ENCODE measurements at regions not wholly inside any gene's neighbourhood (a gene's known extent, or its start where the extent isn't known, plus 50 kb on each side); places are given as distances from the start of the nearest gene placed in this dataset.

GRCh38 chr6:144568241-144568640 is 283.1 kb downstream of the UTRN start:
- TF ChIP-seq CTCF (IDR thresholded peaks at IDR 0.05): no peak
- no peak for TF ChIP-seq SIN3A (IDR thresholded peaks at IDR 0.05; ENCODE audit: borderline replicate concordance, insufficient read depth, low read depth, low read length)
- TF ChIP-seq REST (IDR thresholded peaks at IDR 0.05; ENCODE audit: insufficient read depth in 1 of 2, low read depth in 2 of 2, low read length in 1 of 2): no peak
- TF ChIP-seq POLR2AphosphoS5 (IDR thresholded peaks at IDR 0.05; ENCODE audit: low read depth, low read length): no peak
- no peak for TF ChIP-seq TCF7L2 (IDR thresholded peaks at IDR 0.05; ENCODE audit: low read depth, low read length)
